ENCODE measurements at regions not wholly inside any gene's neighbourhood (a gene's known extent, or its start where the extent isn't known, plus 50 kb on each side); places are given as distances from the start of the nearest gene placed in this dataset.

- TF ChIP-seq JUN (IDR thresholded peaks at IDR 0.05; ENCODE audit: borderline replicate concordance, low read depth, low read length) (no peak), JUN (CRISPR knock-in tag; IDR thresholded peaks at IDR 0.05; ENCODE audit: borderline replicate concordance) (no peak), HDAC6 (IDR thresholded peaks at IDR 0.05; ENCODE audit: low read depth, low read length) (no peak), ARID4B (CRISPR knock-in tag; IDR thresholded peaks at IDR 0.05) (no peak), POLR2AphosphoS5 (IDR thresholded peaks at IDR 0.05; ENCODE audit: control insufficient read depth, insufficient read depth, low read depth, low read length) (no peak), HDAC1 (IDR thresholded peaks at IDR 0.05) (no peak), ZBTB33 (CRISPR knock-in tag; IDR thresholded peaks at IDR 0.05) (no peak), NONO (IDR thresholded peaks at IDR 0.05; ENCODE audit: low read depth in 2 of 2, low read length in 1 of 2) (no peak), ZNF318 (IDR thresholded peaks at IDR 0.05; ENCODE audit: borderline replicate concordance in 1 of 2, low read depth in 1 of 2) (no peak), SMARCA5 (IDR thresholded peaks at IDR 0.05) (no peak)
These were observed 301.5 kb downstream of the RRAGC start for GRCh38 chr1:38558055-38558454.

Measured in K562 (cell line).